Fibroblast of villous mesenchyme (primary cell): ENCODE measurements at regions not wholly inside any gene's neighbourhood (a gene's known extent, or its start where the extent isn't known, plus 50 kb on each side); places are given as distances from the start of the nearest gene placed in this dataset.

Experiments
- DNase-seq: peaks from one replicate; pipeline ENCODE4 v3.0.0-alpha.2; 2010; ENCODE audit warnings: low read depth
- H3K4me3 ChIP-seq: 2 replicates; pipeline ENCODE4 v1.5.1; 2011; ENCODE audit warnings: low read depth, mild to moderate bottlenecking, low read length
- TF ChIP-seq, protein P1 (sequence below): IDR thresholded peaks from 2 replicates; pipeline ENCODE4 v1.5.1; 2012; ENCODE audit warnings: low read depth, mild to moderate bottlenecking, low read length; ENCODE audit not compliant: insufficient read depth

GRCh38 chrX:88526385-88526784, 220.6 kb upstream of the CPXCR1 start:
- no peak overlapping the region for H3K4me3 ChIP-seq
- TF ChIP-seq, protein P1, sequence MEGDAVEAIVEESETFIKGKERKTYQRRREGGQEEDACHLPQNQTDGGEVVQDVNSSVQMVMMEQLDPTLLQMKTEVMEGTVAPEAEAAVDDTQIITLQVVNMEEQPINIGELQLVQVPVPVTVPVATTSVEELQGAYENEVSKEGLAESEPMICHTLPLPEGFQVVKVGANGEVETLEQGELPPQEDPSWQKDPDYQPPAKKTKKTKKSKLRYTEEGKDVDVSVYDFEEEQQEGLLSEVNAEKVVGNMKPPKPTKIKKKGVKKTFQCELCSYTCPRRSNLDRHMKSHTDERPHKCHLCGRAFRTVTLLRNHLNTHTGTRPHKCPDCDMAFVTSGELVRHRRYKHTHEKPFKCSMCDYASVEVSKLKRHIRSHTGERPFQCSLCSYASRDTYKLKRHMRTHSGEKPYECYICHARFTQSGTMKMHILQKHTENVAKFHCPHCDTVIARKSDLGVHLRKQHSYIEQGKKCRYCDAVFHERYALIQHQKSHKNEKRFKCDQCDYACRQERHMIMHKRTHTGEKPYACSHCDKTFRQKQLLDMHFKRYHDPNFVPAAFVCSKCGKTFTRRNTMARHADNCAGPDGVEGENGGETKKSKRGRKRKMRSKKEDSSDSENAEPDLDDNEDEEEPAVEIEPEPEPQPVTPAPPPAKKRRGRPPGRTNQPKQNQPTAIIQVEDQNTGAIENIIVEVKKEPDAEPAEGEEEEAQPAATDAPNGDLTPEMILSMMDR, result no peak
- DNase-seq, result no peak

DNA sequence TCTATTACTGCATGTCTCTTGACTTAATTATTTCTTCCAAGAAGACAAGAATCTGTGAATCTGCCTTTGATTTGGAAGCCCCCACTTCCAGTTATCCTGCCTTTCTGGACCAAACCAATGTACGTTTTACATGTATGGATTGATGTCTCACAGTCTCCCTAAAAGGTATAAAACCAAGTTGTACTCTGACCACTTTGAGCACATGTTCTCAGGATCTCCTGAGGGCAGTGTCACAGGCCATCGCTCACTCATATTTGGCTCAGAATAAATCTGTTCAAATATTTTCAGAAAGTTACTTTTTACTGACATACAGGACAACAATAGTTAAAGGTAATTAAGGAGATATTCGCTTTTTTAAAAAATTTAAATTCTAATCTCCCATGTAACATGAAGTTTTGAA, 188.6 kb upstream of the CPXCR1 start:
- no peak for DNase-seq
- TF ChIP-seq, protein P1, result no peak
- H3K4me3 ChIP-seq, result no peak overlapping the region

GRCh38 chrX:88560673-88561330, 186.2 kb upstream of the CPXCR1 start:
- no peak overlapping the region for H3K4me3 ChIP-seq
- TF ChIP-seq, protein P1, result no peak
- no peak for DNase-seq

- TF ChIP-seq, protein P1, result no peak
- no peak for DNase-seq
- H3K4me3 ChIP-seq, result no peak overlapping the region
Measured at GRCh38 chrX:88584283-88584682, 162.7 kb upstream of the CPXCR1 start.

GRCh38 chrX:88586317-88586716, 160.7 kb upstream of the CPXCR1 start:
- no peak overlapping the region for H3K4me3 ChIP-seq
- DNase-seq, result no peak
- TF ChIP-seq, protein P1, result no peak

- TF ChIP-seq, protein P1, result no peak
- no peak for DNase-seq
- no peak overlapping the region for H3K4me3 ChIP-seq
Measured at GRCh38 chrX:88603237-88603636, 143.8 kb upstream of the CPXCR1 start.
